C4-2B (cell line): ENCODE measurements at regions not wholly inside any gene's neighbourhood (a gene's known extent, or its start where the extent isn't known, plus 50 kb on each side); places are given as distances from the start of the nearest gene placed in this dataset.

ENCODE experiments used
- CTCF ChIP-seq: fragments of 450-650 bp; conservative IDR thresholded peaks from 2 replicates; pipeline ENCODE4 v1.5.1; 2017; ENCODE audit warnings: mild to moderate bottlenecking
- ZFX ChIP-seq: fragments of 450-650 bp; IDR thresholded peaks from 2 replicates; pipeline ENCODE4 v1.6.1; 2017

- no peak for TF ChIP-seq CTCF
- TF ChIP-seq ZFX, result no peak
Measured at GRCh38 chr6:21733311-21733710, 139.8 kb downstream of the SOX4 start.
